ENCODE measurements at regions not wholly inside any gene's neighbourhood (a gene's known extent, or its start where the extent isn't known, plus 50 kb on each side); places are given as distances from the start of the nearest gene placed in this dataset.

DNA sequence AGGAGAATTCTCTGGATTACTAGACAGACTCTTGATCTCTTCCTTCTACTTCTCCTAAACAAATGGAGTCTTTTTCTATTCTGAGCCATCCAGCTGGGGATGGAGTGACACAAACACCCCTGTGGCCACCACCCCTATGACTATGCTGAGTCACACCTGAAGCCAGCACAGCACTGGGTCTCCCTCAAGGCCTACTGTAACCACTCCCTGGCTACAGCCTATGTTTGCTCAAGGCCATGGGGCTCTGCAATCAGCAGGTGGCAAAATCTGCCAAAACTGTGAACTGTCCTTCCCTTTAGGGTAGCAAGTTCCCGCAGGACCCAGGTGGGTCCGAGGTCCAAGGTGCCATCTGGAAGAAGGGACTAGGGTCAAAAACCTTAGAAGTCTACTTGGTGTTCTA is 132.3 kb downstream of the TINAG start:
- no peak for DNase-seq (ENCODE audit: low read depth in 1 of 2, low spot score in 1 of 2)

DNA sequence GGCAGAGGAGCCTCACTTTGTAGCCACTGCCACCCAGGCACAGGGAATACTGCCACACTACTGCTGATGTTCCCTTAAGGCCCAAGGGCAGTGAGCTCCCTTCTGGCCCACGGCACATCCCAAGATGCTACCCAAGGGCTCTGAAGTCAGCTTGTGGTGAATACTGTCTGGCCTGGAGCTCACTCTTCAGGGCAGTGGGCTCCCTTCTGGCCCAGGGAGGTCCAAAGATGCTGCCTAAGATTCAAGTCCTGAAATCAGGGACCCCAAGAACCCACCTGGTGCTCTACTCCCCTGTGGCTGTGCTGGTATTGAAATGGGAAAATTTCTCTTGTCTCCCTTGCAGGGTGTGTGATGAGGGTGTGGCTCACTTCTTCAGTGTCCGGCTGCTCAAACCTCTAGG is 132.8 kb downstream of the TINAG start:
- no peak for DNase-seq (ENCODE audit: low read depth in 1 of 2, low spot score in 1 of 2)

DNA sequence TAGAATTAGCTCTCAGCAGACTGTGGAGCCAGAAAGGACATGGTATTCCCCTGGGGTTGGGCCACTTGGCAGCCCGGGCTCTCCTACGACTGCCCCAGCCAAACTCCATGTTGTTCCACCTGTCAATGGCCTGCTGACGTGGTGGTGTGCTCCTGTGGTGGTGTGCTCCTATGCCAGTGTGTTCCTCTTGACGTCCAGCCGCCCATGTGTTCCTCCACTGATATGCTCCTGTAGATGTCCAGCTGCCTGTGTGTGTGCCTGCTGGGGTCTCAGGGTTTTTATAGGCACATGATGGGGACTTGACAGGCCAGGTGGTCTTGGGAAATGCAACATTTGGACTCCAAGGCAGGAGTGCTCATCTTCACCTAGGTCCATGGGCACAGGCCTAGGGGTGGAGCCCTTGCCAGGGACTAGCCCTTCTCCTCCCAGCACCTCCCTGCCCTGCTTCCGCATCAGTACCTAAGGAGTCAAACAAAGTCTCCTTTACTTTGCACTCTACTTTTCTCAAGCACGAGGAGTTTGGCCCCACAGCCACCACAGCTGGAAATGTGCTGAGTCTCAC is 133.5 kb downstream of the TINAG start:
- DNase-seq (ENCODE audit: low read depth in 1 of 2, low spot score in 1 of 2): no peak

DNA sequence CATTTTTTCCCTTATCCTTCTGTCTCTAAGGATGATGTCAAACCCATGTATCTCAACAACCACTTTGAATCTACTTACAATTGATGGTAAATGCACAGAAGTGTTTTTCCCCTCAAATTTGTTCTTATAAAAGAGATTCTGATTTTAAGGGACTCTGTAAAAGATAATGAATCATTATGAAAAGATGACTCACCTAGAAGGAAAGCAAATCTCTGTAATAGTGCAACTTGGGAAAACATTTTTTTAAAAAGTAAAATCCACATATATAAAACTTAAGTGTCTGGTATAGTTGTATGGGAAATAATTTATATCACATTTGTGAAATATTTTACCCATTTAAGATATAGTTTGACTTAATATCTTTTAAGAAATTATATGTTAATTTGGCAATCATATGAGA is 137.0 kb downstream of the TINAG start:
- DNase-seq (ENCODE audit: low read depth in 1 of 2, low spot score in 1 of 2): no peak

DNA sequence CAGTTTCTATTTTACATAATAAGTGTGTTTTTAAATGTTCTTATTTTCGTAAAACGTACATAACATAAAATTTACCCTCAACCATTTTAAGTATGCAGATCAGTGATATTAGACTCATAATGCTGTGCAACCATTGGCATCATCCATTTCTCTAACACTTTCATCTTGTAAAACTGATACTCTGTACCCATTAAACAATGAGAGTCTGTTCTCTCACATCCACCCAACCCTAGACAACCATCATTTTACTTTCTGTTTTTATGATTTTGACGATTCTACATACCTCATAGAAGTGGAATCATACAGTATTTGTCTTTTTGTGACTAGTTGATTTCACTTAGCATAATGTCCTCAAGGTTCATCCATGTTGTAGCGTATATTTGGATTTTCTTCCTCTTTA is 140.4 kb downstream of the TINAG start:
- no peak for DNase-seq (ENCODE audit: low read depth in 1 of 2, low spot score in 1 of 2)

DNA sequence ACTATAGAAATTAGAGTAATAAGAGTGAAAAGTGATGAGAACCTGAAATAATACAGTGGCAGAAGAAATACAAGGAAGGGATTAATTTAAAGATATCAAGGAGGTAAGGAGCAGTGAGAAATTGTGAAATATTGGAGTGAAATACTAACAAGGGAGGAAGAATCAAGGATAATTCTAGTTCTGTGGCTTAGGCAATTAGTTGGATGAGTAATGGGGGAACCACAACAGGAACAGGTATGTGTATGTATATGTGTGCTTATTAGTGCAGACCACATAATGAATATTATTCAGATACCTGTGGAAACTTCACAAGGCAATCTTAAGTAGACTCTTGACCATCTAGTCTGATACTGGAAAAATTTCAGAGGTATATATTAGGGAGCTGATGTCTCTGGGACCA is 143.3 kb downstream of the TINAG start:
- DNase-seq (ENCODE audit: low read depth in 1 of 2, low spot score in 1 of 2): no peak

DNA sequence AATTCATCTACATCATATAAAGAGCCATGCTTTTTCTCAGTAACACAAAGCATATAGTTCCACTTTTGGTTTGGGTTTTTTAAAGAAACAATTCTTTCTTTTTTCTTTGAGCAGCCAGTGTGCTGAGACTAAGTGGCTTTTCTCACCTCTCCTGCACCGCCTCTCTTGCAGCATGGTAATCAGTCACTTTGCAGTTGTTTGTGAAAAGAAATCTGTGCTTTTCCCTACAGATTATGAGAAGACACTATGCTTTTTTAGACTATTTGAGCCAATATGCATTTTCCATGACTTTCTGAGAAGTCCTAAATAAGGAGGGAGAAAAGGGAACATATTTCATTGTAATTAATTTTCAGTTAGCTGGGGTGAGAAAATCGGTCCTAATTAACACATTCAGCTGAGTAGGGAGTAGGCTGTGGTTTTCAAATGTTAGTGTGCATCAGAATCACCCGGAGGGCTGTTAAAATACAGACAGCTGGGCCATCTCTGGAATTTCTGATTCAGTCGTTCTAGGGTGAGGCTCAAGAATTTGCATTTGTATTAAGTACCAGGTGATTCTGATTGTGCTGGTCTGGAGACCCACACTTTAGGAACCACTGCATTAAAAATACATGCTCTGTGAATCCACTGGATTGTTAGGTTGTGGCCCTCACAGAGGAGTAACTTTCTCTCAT is 155.2 kb downstream of the TINAG start:
- DNase-seq (ENCODE audit: low read depth in 1 of 2, low spot score in 1 of 2): no peak

DNA sequence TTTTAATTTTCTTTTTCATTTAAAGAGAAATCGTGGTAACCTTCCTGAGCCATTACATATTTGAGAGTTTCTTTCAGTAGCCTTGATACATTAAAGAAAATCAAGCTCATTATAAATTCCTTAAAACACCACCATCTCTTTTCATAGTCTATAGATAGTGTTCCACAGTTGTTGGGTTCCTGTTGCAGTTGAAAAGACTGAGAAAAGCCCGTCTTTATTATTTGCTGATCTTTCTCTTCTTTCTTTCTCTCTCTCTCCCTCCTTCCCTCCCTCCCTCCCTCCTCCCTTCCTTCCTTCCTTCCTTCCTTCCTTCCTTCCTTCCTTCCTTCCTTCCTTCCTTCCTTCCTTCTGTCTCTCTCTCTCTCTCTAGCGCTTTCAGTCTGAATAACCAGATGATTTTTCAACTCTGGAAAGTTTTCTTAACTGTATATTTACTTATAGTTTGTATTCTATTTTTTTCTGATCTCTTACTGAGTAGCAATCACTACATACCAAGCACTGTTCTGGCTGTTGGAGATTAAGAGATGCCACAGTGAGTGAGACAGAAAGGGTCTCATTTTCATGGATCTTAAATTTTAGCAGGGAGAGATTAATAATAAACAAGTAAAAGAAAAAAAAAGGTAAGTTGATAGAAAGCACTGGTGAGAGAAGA is 157.5 kb downstream of the TINAG start:
- DNase-seq (ENCODE audit: low read depth in 1 of 2, low spot score in 1 of 2): no peak

DNA sequence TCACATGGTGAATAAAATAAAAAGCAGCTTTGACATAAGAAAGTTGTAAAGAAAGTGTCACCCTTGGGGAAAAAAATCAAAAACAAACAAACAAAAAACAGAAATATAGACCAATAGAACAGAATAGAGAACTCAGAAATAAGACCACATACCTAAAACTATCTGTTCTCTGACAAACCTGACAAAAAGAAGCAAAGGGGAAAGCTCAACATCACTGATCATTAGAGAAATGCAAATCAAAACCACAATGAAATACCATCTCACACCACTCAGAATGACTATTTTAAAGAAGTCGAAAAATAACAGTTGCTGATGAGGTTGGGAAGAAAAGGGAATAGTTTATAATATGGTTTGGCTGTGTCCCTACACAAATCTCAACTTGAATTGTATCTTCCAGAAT is 159.1 kb downstream of the TINAG start:
- DNase-seq (ENCODE audit: low read depth in 1 of 2, low spot score in 1 of 2): no peak

DNA sequence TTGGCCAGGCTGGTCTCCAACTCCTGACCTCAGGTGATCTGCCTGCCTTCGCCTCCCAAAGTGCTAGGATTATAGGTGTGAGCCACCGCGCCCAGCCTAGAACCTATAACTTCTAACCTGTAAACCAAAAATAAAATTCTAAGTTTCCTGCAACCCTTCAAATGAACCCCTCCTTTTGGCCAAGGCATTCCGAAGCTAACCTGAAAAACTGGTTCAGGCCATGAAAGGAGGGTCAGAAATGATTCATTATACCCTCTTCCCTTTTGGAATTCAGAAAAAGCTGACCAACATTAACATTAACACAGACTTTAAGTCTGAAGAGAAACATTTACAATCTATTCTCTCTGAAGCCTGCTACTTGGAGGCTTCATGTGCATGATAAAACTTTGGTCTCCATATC is 165.1 kb downstream of the TINAG start:
- DNase-seq (ENCODE audit: low read depth in 1 of 2, low spot score in 1 of 2): no peak

DNA sequence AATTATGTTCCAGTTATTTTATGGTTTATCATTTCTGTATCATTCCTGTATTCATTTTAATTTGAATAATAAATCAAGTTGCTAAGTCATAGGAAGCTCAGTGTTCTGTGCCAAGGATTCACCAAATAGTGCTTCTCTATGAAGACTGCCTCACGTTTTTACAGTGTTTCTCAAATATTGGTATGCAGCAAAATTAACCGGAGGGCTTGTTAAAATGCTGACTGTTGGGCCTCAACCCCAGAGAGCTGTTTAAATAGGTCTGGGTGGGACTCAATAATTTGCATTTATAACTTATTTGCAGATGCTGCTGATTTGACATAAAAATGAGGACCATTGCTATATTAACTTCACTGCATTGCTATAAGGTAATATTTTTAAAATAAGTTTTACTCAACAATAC is 166.7 kb downstream of the TINAG start:
- DNase-seq (ENCODE audit: low read depth in 1 of 2, low spot score in 1 of 2): no peak

DNA sequence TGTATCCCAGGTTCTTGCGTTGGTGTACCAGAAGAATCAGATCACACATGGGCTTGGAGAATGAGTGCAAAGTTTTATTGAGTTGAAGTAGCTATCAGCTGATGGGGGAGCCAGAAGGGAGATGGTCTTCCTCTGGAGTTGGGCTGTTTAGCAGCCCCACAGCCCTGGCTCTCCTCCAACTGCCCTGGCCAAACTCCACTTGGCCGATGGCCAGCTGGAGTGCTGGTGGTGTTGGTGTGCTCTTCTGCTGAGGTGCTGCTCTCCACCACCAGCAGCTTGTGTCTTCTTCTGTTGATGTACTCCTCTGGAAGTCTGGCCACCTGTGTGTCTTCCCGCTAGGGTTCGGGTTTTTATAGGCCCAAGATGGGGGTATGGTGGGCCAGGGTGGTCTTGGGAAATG is 172.8 kb downstream of the TINAG start:
- no peak for DNase-seq (ENCODE audit: low read depth in 1 of 2, low spot score in 1 of 2)

DNA sequence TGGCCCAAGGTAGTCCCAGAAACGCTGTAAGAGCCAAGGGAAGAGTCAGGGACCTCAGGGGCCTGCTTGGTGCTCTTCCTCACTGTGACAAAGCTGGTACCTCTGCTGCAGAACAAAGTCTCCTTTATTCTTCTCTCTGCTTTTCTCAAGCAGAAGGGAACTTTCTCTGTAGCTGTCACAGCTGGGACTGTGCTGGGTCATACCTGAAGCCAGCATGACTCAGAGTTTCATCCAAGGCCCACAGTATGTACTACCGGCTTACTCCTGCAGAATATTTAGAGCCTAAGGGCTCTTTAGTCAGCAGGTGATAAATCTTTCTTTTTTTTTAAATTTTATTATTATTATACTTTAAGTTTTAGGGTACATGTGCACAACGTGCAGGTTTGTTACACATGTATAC is 183.2 kb downstream of the TINAG start:
- no peak for DNase-seq (ENCODE audit: low read depth in 1 of 2, low spot score in 1 of 2)

DNA sequence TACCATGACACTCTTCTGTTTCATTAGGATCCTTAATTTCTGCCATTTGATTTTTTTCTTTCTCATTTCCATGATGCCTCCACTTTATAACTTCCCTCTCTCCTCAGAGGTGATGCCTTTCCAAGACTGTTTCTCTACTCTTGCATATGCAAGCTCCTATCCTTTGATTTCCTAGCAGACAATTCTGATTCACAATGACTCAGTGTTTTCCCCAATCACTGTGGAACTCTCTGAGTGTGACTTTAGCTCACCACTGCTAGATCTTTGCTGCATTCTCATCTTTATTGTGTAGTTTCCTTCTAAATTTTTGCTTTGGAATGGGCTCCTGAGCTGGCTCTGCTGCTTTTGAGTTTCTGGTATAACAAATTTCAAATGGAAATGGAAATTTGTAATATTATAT is 184.9 kb downstream of the TINAG start:
- no peak for DNase-seq (ENCODE audit: low read depth in 1 of 2, low spot score in 1 of 2)

DNA sequence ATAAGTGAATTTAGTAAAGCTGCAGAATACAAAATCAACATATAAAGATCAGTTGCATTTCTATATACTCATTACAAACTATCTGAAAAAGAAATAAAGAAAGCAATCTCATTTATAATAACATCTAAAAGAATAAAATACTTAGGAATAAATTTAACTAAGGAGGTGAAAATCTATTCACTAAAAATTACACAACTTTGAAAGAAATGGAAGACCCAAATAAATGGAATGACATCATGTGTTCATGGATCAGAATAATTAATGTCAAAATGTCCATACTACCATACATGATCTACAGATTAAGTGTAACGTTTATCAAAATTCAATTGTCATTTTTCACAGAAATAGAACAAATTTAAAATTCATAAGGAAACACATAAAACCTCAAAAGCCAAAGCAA is 194.9 kb downstream of the TINAG start:
- no peak for DNase-seq (ENCODE audit: low read depth in 1 of 2, low spot score in 1 of 2)

DNA sequence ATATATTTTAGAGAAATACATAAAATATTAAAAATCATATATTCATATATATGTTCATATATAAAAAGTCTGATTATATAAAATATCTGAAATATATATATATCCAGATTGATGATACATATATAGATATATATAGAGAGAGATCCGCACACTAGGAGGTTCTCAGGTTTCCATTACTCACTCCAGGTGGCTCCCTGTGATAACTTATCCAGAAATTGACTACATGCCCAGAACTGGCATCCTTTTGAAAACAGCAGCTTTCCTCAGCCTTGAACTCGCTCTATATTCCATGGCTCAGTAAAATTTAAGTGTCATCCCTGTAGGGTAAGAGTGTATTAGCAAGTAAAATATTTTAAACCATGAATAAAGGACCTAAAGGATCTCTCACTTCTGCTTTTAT is 206.8 kb downstream of the TINAG start:
- DNase-seq (ENCODE audit: low read depth in 1 of 2, low spot score in 1 of 2): no peak

DNA sequence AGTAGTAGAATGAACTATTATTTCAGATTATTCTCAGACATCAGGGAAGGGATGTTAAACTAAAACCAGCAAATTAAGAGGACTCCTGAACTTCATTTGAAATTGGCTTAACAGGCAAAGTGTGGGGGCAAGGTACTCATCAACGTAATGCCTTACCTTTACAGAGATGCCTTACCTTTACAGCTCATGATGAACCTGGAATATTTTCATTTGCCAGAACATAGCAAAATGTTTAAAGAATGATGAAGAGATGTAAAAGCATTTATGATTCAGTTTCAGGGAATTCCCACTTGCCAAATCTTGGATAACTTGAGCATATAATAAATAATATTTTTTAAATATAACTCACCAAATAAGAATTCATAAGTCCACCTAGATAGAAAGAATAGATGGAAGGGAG is 207.5 kb downstream of the TINAG start:
- DNase-seq (ENCODE audit: low read depth in 1 of 2, low spot score in 1 of 2): no peak

DNA sequence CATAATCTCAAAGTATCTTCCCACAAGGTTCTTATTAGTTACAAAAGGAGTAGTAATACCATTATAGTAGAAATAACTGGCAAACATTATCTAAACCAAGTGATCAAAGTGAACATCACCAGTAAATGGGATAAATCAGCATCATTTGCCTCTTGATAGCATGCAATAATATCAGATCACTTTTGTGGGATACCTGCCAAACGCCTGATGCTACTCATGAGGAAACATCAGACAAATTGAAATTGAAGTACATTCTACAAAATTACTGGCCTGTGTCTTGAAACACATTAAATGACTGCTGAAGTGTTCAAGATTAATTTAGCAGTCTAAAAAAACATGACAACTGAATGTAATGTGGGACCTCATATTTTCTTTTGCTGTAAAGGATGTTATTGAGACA is 208.1 kb downstream of the TINAG start:
- DNase-seq (ENCODE audit: low read depth in 1 of 2, low spot score in 1 of 2): no peak

DNA sequence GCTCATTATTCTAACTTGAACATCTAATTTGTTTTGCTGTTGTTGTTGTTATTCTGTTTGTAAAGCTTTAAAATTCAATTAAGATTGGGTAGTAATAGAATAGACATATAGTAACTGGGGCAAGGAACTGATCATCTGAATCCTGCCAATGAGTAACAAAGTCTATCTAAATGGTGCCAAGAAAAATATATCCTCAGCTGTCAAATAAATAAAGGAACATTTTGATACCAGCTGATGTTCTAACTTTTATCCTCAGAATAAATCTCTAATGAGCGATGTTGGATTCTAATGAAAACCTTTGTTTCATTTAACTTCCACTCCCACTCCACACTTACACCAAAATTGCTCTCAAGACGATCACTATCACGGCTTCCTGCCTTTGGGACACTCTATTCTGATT is 210.9 kb downstream of the TINAG start:
- DNase-seq (ENCODE audit: low read depth in 1 of 2, low spot score in 1 of 2): no peak

DNA sequence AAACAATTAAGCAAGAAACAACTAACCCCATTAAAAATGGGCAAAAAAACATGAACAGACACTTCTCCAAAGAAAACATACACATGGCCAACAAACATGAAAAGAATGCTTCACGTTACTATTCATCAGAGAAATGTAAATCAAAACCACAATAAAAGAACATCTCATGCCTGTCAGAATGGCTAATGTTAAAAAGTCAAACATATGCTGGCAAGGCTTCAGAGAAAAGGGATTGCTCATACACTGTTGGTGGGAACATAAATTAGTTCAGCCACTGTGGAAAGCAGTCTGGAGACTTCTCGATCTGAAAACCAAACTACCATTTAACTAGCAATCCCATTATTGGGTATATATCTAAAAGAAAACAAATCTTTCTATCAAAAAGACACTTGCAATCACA is 217.5 kb downstream of the TINAG start:
- DNase-seq (ENCODE audit: low read depth in 1 of 2, low spot score in 1 of 2): no peak

DNA sequence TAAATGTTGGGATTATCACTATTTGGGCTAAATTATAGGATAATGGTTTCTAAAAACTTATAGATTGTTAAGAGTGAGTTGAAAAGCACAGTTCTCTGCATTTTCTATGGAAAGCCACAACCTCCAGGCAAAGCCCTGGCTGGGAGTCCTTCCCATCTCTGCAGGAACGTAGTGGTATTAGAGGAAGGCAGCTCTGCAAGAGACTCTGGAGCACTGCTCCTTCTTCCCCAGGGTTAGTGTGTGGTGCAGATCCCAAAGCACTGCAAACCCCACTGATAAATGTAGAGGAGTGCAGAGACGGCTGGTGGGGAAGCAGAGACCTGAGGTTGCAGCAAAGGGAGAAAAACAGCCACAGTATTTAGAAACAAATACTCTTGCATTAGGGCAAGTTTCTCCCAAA is 225.3 kb downstream of the TINAG start:
- DNase-seq (ENCODE audit: low read depth in 1 of 2, low spot score in 1 of 2): no peak

DNA sequence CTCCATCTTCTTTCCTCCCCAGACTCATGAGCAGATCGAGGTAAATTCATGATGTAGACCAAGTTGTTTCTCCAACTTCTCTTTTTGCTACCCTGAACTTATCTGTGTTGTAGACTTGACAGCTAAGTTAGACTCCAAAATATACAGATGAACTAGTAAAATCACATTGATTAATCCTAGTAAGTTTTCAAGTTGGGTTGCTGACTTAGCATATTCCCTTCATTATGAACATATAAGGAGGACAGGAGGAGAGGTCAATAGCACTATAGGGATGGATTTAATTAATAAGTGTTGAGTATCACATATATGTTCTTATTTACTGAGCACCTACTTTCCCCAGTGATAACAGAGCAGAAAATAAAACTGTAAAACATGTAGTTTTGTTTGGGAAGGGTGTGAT is 227.3 kb downstream of the TINAG start:
- no peak for DNase-seq (ENCODE audit: low read depth in 1 of 2, low spot score in 1 of 2)

DNA sequence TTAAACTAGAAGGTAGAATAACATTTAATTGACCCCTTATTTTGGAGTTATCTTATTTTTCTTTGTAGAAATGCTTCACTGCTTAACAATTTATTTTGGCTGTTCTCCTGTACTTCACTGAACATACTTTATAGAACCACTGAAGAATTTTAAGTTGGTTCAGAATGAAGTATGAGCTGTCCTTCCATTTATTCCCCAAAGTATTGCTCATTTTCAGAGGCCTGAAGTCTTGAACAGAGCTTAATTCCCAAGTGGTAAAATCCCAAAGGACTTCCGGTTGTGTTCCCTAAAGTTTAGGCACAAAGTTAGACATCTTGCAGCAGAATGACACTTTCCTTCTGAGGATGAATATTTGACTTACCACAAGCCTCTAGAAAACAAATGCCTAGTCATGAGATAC is 233.3 kb downstream of the TINAG start:
- DNase-seq (ENCODE audit: low read depth in 1 of 2, low spot score in 1 of 2): no peak

All from stimulated activated CD4-positive, alpha-beta T cell treated with anti-CD3 and anti-CD28 coated beads, Interleukin-15, amount 100 ng/mL, for 1 hour (primary cell).